HEK293 (cell line): ENCODE measurements at regions not wholly inside any gene's neighbourhood (a gene's known extent, or its start where the extent isn't known, plus 50 kb on each side); places are given as distances from the start of the nearest gene placed in this dataset.

Source experiments
- CTCF ChIA-PET: fragments of 350-600 bp; formaldehyde crosslinking; extraction: SDS; loops from one replicate; lab custom pipeline; 2021; ENCODE audit warnings: antibody characterized with exemption; lab: Yijun Ruan, JAX
- POLR2A ChIA-PET: fragments of 300-600 bp; formaldehyde crosslinking; extraction: SDS; loops from one replicate; lab custom pipeline; 2020; ENCODE audit warnings: antibody characterized with exemption, inconsistent platforms; lab: Yijun Ruan, JAX
- H3K27ac ChIP-seq: fragments of 200-500 bp; sonication (Bioruptor generic); 2 replicates; pipeline ENCODE4 v1.5.1; 2014; ENCODE audit warnings: low read depth, low read length, control low read depth, inconsistent platforms; ENCODE audit errors: extremely low read depth
- H3K36me3 ChIP-seq, 2 experiments: fragments of 200-500 bp in 1 of 2; sonication (Bioruptor generic) in 1 of 2; 1 replicate in 1 of 2; 2 replicates in 1 of 2; pipeline ENCODE4 v1.5.1; 2014 to 2017; ENCODE audit warnings: inconsistent platforms in 2 of 2, low read length in 2 of 2; ENCODE audit not compliant: control insufficient read depth in 2 of 2, insufficient read depth in 1 of 2
- H3K4me1 ChIP-seq: fragments of 200-500 bp; sonication (Bioruptor generic); 2 replicates; pipeline ENCODE4 v1.5.1; 2014; ENCODE audit warnings: mild to moderate bottlenecking, low read length, inconsistent platforms; ENCODE audit not compliant: control insufficient read depth, insufficient read depth
- H3K4me3 ChIP-seq: 2 replicates; pipeline ENCODE4 v1.5.1; 2011; ENCODE audit warnings: low read depth, mild to moderate bottlenecking, control low read depth, low read length, moderate library complexity
- H3K9me3 ChIP-seq: fragments of 200-500 bp; sonication (Bioruptor generic); 2 replicates; pipeline ENCODE4 v1.5.1; 2014; ENCODE audit warnings: low read depth, low read length, inconsistent platforms; ENCODE audit not compliant: control insufficient read depth, insufficient read depth
- KLF1 ChIP-seq: fragments of 450-650 bp; formaldehyde crosslinking; IDR thresholded peaks from 2 replicates; pipeline ENCODE4 v1.5.1; 2016; ENCODE audit warnings: missing biosample characterization, missing genetic modification characterization
- ZBTB21 ChIP-seq: fragments of 450-650 bp; formaldehyde crosslinking; IDR thresholded peaks from 2 replicates; pipeline ENCODE4 v1.5.1; 2017; ENCODE audit warnings: missing biosample characterization, missing genetic modification characterization
- ZFP37 ChIP-seq: fragments of 450-650 bp; formaldehyde crosslinking; IDR thresholded peaks from 2 replicates; pipeline ENCODE4 v1.5.1; 2016; ENCODE audit warnings: missing biosample characterization, missing genetic modification characterization
- ZFP69B ChIP-seq: fragments of 450-650 bp; formaldehyde crosslinking; IDR thresholded peaks from 2 replicates; pipeline ENCODE4 v1.5.1; 2016; ENCODE audit warnings: missing biosample characterization, missing genetic modification characterization
- ZNF121 ChIP-seq: fragments of 450-650 bp; formaldehyde crosslinking; IDR thresholded peaks from 2 replicates; pipeline ENCODE4 v1.5.1; 2016; ENCODE audit warnings: missing biosample characterization, missing genetic modification characterization
- ZNF133 ChIP-seq: fragments of 450-650 bp; formaldehyde crosslinking; IDR thresholded peaks from 2 replicates; pipeline ENCODE4 v1.5.1; 2016; ENCODE audit warnings: missing biosample characterization, missing genetic modification characterization
- ZNF19 ChIP-seq: fragments of 450-650 bp; formaldehyde crosslinking; IDR thresholded peaks from 2 replicates; pipeline ENCODE4; 2016; ENCODE audit warnings: missing biosample characterization, missing genetic modification characterization, low read depth
- ZNF223 ChIP-seq: fragments of 450-650 bp; formaldehyde crosslinking; IDR thresholded peaks from 2 replicates; pipeline ENCODE4 v1.5.1; 2016; ENCODE audit warnings: missing biosample characterization, missing genetic modification characterization
- ZNF423 ChIP-seq: fragments of 450-650 bp; formaldehyde crosslinking; IDR thresholded peaks from 2 replicates; pipeline ENCODE4 v1.5.1; 2016; ENCODE audit warnings: missing biosample characterization, missing genetic modification characterization
- ZNF473 ChIP-seq: fragments of 450-650 bp; formaldehyde crosslinking; IDR thresholded peaks from 2 replicates; pipeline ENCODE4 v1.5.1; 2017; ENCODE audit warnings: missing biosample characterization, missing genetic modification characterization
- ZNF48 ChIP-seq: fragments of 450-650 bp; formaldehyde crosslinking; IDR thresholded peaks from 2 replicates; pipeline ENCODE4 v1.5.1; 2016; ENCODE audit warnings: missing biosample characterization, missing genetic modification characterization
- ZNF549 ChIP-seq: fragments of 450-650 bp; IDR thresholded peaks from 2 replicates; pipeline ENCODE4 v1.5.1; 2018; ENCODE audit warnings: missing biosample characterization, missing genetic modification characterization, mild to moderate bottlenecking, inconsistent platforms, moderate library complexity
- ZNF600 ChIP-seq: fragments of 450-650 bp; formaldehyde crosslinking; IDR thresholded peaks from 2 replicates; pipeline ENCODE4 v1.5.1; 2016; ENCODE audit warnings: missing biosample characterization, missing genetic modification characterization
- ZNF621 ChIP-seq: fragments of 450-650 bp; formaldehyde crosslinking; IDR thresholded peaks from 2 replicates; pipeline ENCODE4 v1.5.1; 2017; ENCODE audit warnings: missing biosample characterization, missing genetic modification characterization
- ZNF670 ChIP-seq: fragments of 450-650 bp; formaldehyde crosslinking; IDR thresholded peaks from 2 replicates; pipeline ENCODE4 v1.5.1; 2016; ENCODE audit warnings: missing biosample characterization, missing genetic modification characterization, low read depth
- ZNF677 ChIP-seq: fragments of 450-650 bp; IDR thresholded peaks from 2 replicates; pipeline ENCODE4 v1.5.0; 2018; ENCODE audit warnings: missing biosample characterization, mild to moderate bottlenecking, missing genetic modification characterization, moderate library complexity
- ZXDB ChIP-seq: fragments of 450-650 bp; formaldehyde crosslinking; IDR thresholded peaks from 2 replicates; pipeline ENCODE4 v1.5.1; 2016; ENCODE audit warnings: missing biosample characterization, missing genetic modification characterization
- TF ChIP-seq, protein P1 (sequence below): fragments of 450-650 bp; formaldehyde crosslinking; conservative IDR thresholded peaks from 2 replicates; pipeline ENCODE4 v1.5.1; 2016; ENCODE audit warnings: low read depth, missing biosample characterization, missing genetic modification characterization
- TF ChIP-seq, protein P2 (sequence below): fragments of 450-650 bp; formaldehyde crosslinking; IDR thresholded peaks from 2 replicates; pipeline ENCODE4 v1.5.1; 2016; ENCODE audit warnings: missing biosample characterization, missing genetic modification characterization

DNA sequence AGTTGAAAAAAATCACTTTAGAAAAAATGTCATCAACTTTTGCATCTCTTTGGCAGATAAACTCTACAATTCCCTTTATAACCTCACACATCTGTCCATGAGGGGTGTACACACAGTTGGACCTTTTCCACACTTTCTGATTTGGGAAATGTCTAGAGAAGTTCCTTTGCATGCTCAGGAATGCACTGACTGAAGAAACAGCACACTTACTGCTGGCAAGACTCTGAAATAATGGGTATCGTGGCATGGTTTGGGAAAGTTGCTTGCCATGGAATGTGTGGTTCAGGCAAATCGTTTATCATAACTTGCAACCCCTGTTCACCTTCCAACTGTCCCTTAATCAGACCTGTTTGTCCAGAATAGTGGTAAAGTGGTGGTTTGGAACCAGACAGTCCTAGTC is 135.3 kb upstream of the TGFBR2 start (continued):
- TF ChIP-seq, protein P1, sequence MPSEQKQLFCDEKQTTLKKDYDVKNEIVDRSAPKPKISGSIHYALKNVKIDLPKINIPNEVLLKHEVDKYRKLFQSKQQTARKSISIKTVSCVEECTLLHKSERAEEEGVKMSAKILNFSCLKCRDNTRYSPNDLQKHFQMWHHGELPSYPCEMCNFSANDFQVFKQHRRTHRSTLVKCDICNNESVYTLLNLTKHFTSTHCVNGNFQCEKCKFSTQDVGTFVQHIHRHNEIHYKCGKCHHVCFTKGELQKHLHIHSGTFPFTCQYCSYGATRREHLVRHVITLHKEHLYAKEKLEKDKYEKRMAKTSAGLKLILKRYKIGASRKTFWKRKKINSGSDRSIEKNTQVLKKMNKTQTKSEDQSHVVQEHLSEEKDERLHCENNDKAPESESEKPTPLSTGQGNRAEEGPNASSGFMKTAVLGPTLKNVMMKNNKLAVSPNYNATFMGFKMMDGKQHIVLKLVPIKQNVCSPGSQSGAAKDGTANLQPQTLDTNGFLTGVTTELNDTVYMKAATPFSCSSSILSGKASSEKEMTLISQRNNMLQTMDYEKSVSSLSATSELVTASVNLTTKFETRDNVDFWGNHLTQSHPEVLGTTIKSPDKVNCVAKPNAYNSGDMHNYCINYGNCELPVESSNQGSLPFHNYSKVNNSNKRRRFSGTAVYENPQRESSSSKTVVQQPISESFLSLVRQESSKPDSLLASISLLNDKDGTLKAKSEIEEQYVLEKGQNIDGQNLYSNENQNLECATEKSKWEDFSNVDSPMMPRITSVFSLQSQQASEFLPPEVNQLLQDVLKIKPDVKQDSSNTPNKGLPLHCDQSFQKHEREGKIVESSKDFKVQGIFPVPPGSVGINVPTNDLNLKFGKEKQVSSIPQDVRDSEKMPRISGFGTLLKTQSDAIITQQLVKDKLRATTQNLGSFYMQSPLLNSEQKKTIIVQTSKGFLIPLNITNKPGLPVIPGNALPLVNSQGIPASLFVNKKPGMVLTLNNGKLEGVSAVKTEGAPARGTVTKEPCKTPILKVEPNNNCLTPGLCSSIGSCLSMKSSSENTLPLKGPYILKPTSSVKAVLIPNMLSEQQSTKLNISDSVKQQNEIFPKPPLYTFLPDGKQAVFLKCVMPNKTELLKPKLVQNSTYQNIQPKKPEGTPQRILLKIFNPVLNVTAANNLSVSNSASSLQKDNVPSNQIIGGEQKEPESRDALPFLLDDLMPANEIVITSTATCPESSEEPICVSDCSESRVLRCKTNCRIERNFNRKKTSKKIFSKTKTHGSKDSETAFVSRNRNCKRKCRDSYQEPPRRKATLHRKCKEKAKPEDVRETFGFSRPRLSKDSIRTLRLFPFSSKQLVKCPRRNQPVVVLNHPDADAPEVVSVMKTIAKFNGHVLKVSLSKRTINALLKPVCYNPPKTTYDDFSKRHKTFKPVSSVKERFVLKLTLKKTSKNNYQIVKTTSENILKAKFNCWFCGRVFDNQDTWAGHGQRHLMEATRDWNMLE: no peak
- TF ChIP-seq KLF1 (tag by site-specific recombination): no peak
- TF ChIP-seq ZNF19 (tag by site-specific recombination): no peak
- no peak for TF ChIP-seq ZNF621 (tag by site-specific recombination)
- TF ChIP-seq, protein P2, sequence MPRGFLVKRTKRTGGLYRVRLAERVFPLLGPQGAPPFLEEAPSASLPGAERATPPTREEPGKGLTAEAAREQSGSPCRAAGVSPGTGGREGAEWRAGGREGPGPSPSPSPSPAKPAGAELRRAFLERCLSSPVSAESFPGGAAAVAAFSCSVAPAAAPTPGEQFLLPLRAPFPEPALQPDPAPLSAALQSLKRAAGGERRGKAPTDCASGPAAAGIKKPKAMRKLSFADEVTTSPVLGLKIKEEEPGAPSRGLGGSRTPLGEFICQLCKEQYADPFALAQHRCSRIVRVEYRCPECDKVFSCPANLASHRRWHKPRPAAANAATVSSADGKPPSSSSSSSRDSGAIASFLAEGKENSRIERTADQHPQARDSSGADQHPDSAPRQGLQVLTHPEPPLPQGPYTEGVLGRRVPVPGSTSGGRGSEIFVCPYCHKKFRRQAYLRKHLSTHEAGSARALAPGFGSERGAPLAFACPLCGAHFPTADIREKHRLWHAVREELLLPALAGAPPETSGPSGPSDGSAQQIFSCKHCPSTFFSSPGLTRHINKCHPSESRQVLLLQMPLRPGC (tag by site-specific recombination): no peak
- TF ChIP-seq ZNF223 (tag by site-specific recombination): no peak
- no peak for TF ChIP-seq ZFP69B

DNA sequence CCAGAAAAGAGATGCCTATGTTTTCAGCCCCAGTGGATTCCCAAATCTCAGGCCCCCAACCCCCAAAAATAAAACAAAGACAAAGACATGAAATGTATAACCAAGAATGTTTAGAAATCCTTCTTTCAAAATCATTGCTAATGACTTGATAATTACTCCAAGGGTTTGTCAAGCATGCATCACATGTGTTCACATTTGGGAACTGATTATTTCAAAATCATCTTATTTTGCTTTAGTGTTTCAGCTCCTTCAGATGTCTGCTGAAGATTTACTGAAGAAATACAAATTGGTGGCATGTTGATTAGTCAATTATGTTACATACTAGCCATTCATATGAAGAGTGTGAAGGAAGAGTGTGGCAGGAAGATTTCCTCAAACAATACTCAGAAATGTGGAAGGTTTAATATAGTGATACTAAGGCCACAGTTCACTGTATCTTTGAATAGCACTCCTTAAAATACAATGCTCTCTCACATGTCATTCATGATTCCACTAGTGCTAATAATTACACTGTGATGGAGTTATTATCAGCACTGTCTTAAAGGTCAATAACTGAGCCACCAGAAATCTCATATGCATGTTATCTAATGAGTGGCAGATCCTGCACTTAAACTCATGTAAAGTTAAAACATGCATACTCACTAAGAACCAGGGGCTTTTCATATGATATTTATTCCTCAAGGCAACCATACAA is 134.5 kb upstream of the TGFBR2 start:
- TF ChIP-seq ZNF677 (tag by site-specific recombination): no peak
- TF ChIP-seq ZNF549 (tag by site-specific recombination): no peak
- TF ChIP-seq ZNF473 (tag by site-specific recombination): no peak
- TF ChIP-seq ZBTB21 (tag by site-specific recombination): no peak
- no peak for TF ChIP-seq ZNF423 (tag by site-specific recombination)
- TF ChIP-seq ZNF121: no peak
- no peak for TF ChIP-seq ZFP37 (tag by site-specific recombination)
- TF ChIP-seq ZNF133: no peak
- TF ChIP-seq ZNF223 (tag by site-specific recombination): no peak
- TF ChIP-seq ZNF670 (tag by site-specific recombination): no peak
- TF ChIP-seq ZNF48: no peak
- TF ChIP-seq ZNF600 (tag by site-specific recombination): no peak
- TF ChIP-seq ZXDB: no peak
- TF ChIP-seq, all 188 proteins: peak for 0
- no peaks in the 10 kb centered on the region for H3K36me3 ChIP-seq
- no peak overlapping the region for H3K27ac ChIP-seq
- no peaks in the 10 kb centered on the region for H3K9me3 ChIP-seq
- ChIA-PET CTCF (no interaction called here), POLR2A (no interaction called here)
- no peak overlapping the region for H3K4me3 ChIP-seq
- H3K4me1 ChIP-seq: no peaks in the 10 kb centered on the region
